ENCODE measurements at regions not wholly inside any gene's neighbourhood (a gene's known extent, or its start where the extent isn't known, plus 50 kb on each side); places are given as distances from the start of the nearest gene placed in this dataset.
"Not testable (repeated sequence)": the region's sequence is repeated elsewhere in the genome, so short reads cannot be mapped to it uniquely, and the experiment has no call there.

- no peak for DNase-seq
These were observed 80.1 kb upstream of the IVNS1ABP start for GRCh38 chr1:185397183-185397582.

GRCh38 chr1:185396126-185396525 lies 79.1 kb upstream of the IVNS1ABP start:
- DNase-seq: no peak

GRCh38 chr1:185393815-185394214 lies 76.8 kb upstream of the IVNS1ABP start:
- no peak for DNase-seq

GRCh38 chr1:185393205-185393604 lies 76.2 kb upstream of the IVNS1ABP start:
- DNase-seq: no peak

GRCh38 chr1:185388815-185389214 lies 71.8 kb upstream of the IVNS1ABP start:
- DNase-seq: no peak

- DNase-seq: no peak
These were observed 71.3 kb upstream of the IVNS1ABP start for GRCh38 chr1:185388346-185388745.

- no peak for DNase-seq
These were observed 68.9 kb upstream of the IVNS1ABP start for GRCh38 chr1:185385991-185386390.

- DNase-seq: not testable (repeated sequence)
These were observed 66.8 kb upstream of the IVNS1ABP start for GRCh38 chr1:185383805-185384204.

GRCh38 chr1:185377831-185378230 lies 60.8 kb upstream of the IVNS1ABP start:
- no peak for DNase-seq

- no peak for DNase-seq
These were observed 60.0 kb upstream of the IVNS1ABP start for GRCh38 chr1:185376840-185377635.

GRCh38 chr1:185376288-185376687 lies 59.2 kb upstream of the IVNS1ABP start:
- DNase-seq: peak in 1 of 3 experiments; percentile 46

- no peak for DNase-seq
These were observed 58.5 kb upstream of the IVNS1ABP start for GRCh38 chr1:185375583-185375982.

- DNase-seq: no peak
These were observed 56.9 kb upstream of the IVNS1ABP start for GRCh38 chr1:185373813-185374529.

- no peak for DNase-seq
These were observed 52.7 kb upstream of the IVNS1ABP start for GRCh38 chr1:185369786-185370185.

- DNase-seq: no peak
These were observed 52.0 kb upstream of the IVNS1ABP start for GRCh38 chr1:185368913-185369491.

GRCh38 chr1:185368313-185368855 lies 51.3 kb upstream of the IVNS1ABP start:
- DNase-seq: no peak

- DNase-seq: no peak
These were observed 50.2 kb upstream of the IVNS1ABP start for GRCh38 chr1:185367218-185367617.

Measured in NCI-H1417 (cell line).